GM23338 (cell line): ENCODE measurements at regions not wholly inside any gene's neighbourhood (a gene's known extent, or its start where the extent isn't known, plus 50 kb on each side); places are given as distances from the start of the nearest gene placed in this dataset.

ENCODE experiments used
- ATAC-seq: fragments of 200-7000 bp; cut with Tn5 transposase; 3 replicates; pipeline ENCODE4 v1.9.1; 2020
- DNase-seq: peaks from one replicate; pipeline ENCODE4 v3.0.0-alpha.2; 2015; ENCODE audit warnings: low spot score
- H2AFZ ChIP-seq: fragments of 200-600 bp; sonication (generic); 2 replicates; pipeline ENCODE4 v1.8.0; 2016; ENCODE audit warnings: antibody characterized with exemption, mild to moderate bottlenecking, moderate library complexity
- H3F3A ChIP-seq: fragments of 200-600 bp; sonication (generic); replicated peaks from 2 replicates; pipeline ENCODE4 v1.8.0; 2017; ENCODE audit warnings: antibody characterized with exemption, mixed run types, low read depth
- H3K27ac ChIP-seq: fragments of 200-600 bp; sonication (generic); 2 replicates; pipeline ENCODE4 v1.6.1; 2016; ENCODE audit warnings: low read depth
- H3K27me3 ChIP-seq: fragments of 200-600 bp; sonication (generic); 2 replicates; pipeline ENCODE4 v1.8.0; 2016; ENCODE audit warnings: mild to moderate bottlenecking, mixed run types, moderate library complexity; ENCODE audit not compliant: insufficient read depth
- H3K36me3 ChIP-seq: fragments of 200-600 bp; sonication (generic); 2 replicates; pipeline ENCODE4 v1.8.0; 2016; ENCODE audit warnings: mild to moderate bottlenecking; ENCODE audit not compliant: insufficient read depth
- H3K4me1 ChIP-seq: fragments of 200-600 bp; sonication (generic); 2 replicates; pipeline ENCODE4 v1.8.0; 2016; ENCODE audit warnings: mild to moderate bottlenecking, moderate library complexity; ENCODE audit not compliant: insufficient read depth
- H3K4me2 ChIP-seq: fragments of 200-600 bp; sonication (generic); 2 replicates; pipeline ENCODE4 v1.7.1; 2017; ENCODE audit warnings: mixed run types
- H3K4me3 ChIP-seq: fragments of 200-600 bp; sonication (generic); 2 replicates; pipeline ENCODE4 v1.6.1; 2016; ENCODE audit warnings: mixed run types
- H3K79me2 ChIP-seq: fragments of 200-600 bp; sonication (generic); replicated peaks from 2 replicates; pipeline ENCODE4 v1.8.0; 2017; ENCODE audit warnings: mild to moderate bottlenecking; ENCODE audit not compliant: insufficient read depth
- H3K9me2 ChIP-seq: fragments of 200-600 bp; sonication (generic); 2 replicates; pipeline ENCODE4 v1.8.0; 2017; ENCODE audit not compliant: insufficient read depth
- H4K20me1 ChIP-seq: fragments of 200-600 bp; sonication (generic); replicated peaks from 2 replicates; pipeline ENCODE4 v1.8.0; 2017; ENCODE audit warnings: mild to moderate bottlenecking; ENCODE audit not compliant: insufficient read depth
- H3K27ac Mint-ChIP-seq: 2 replicates; pipeline ENCODE4 v1.8.0; 2020; ENCODE audit warnings: inconsistent platforms, mild to moderate bottlenecking, moderate library complexity, mixed read lengths
- H3K27me3 Mint-ChIP-seq: 3 replicates; pipeline ENCODE4 v1.8.0; 2022; ENCODE audit warnings: low read depth, mild to moderate bottlenecking, moderate library complexity, mixed read lengths, inconsistent platforms; ENCODE audit not compliant: insufficient read depth, poor library complexity
- H3K36me3 Mint-ChIP-seq: 3 replicates; pipeline ENCODE4 v1.8.0; 2021; ENCODE audit warnings: low read depth, mild to moderate bottlenecking, inconsistent platforms, moderate library complexity, mixed read lengths
- H3K4me1 Mint-ChIP-seq: 3 replicates; pipeline ENCODE4 v1.8.0; 2020; ENCODE audit warnings: mild to moderate bottlenecking, inconsistent platforms, mixed read lengths
- H3K4me3 Mint-ChIP-seq: 3 replicates; pipeline ENCODE4 v1.8.0; 2021; ENCODE audit warnings: moderate library complexity, mild to moderate bottlenecking, inconsistent platforms, mixed read lengths
- H3K9me3 Mint-ChIP-seq: 3 replicates; pipeline ENCODE4 v1.8.0; 2020; ENCODE audit warnings: moderate library complexity, mild to moderate bottlenecking, inconsistent platforms, mixed read lengths
- CREB1 ChIP-seq: fragments of 250-450 bp; sonication (Bioruptor Pico); IDR thresholded peaks from 2 replicates; pipeline ENCODE4 v1.5.0; 2020; ENCODE audit warnings: low read depth, mild to moderate bottlenecking, moderate library complexity
- EZH2 ChIP-seq: fragments of 200-600 bp; sonication (generic); IDR thresholded peaks from one replicate; pipeline ENCODE4 v1.8.0; 2017; ENCODE audit warnings: antibody characterized with exemption, mild to moderate bottlenecking, low read depth; ENCODE audit not compliant: unreplicated experiment
- EZH2phosphoT487 ChIP-seq: fragments of 200-600 bp; sonication (generic); IDR thresholded peaks from one replicate; pipeline ENCODE4 v1.8.1; 2018; ENCODE audit warnings: antibody characterized with exemption; ENCODE audit not compliant: unreplicated experiment
- JUNB ChIP-seq: IDR thresholded peaks from one replicate; pipeline ENCODE4 v1.6.1; 2016; ENCODE audit warnings: antibody characterized with exemption; ENCODE audit not compliant: unreplicated experiment
- NANOG ChIP-seq: IDR thresholded peaks from 2 replicates; pipeline ENCODE4 v1.6.1; 2016; ENCODE audit warnings: antibody characterized with exemption, borderline replicate concordance
- POLR2AphosphoS5 ChIP-seq: IDR thresholded peaks from 2 replicates; pipeline ENCODE4 v1.6.1; 2016; ENCODE audit warnings: antibody characterized with exemption, low read depth
- STAT1 ChIP-seq: IDR thresholded peaks from one replicate; pipeline ENCODE4 v1.6.1; 2016; ENCODE audit warnings: antibody characterized with exemption; ENCODE audit not compliant: unreplicated experiment
- ZNF114 ChIP-seq: fragments of 250-450 bp; sonication (Bioruptor Pico); IDR thresholded peaks from 2 replicates; pipeline ENCODE4 v1.5.0; 2020; ENCODE audit warnings: mild to moderate bottlenecking, moderate library complexity
- ZNF331 ChIP-seq: fragments of 250-450 bp; sonication (Bioruptor Pico); IDR thresholded peaks from 2 replicates; pipeline ENCODE4 v1.5.0; 2020; ENCODE audit warnings: low read depth, mild to moderate bottlenecking, moderate library complexity
- TF ChIP-seq, protein P1 (sequence below): IDR thresholded peaks from one replicate; pipeline ENCODE4 v1.6.1; 2018; ENCODE audit warnings: antibody characterized with exemption; ENCODE audit not compliant: unreplicated experiment
- TF ChIP-seq, protein P2 (sequence below): fragments of 250-450 bp; sonication (Bioruptor Pico); IDR thresholded peaks from 2 replicates; pipeline ENCODE4 v1.5.0; 2020; ENCODE audit warnings: mild to moderate bottlenecking, moderate library complexity
- TF ChIP-seq, protein P3 (sequence below), 2 experiments: fragments of 200-600 bp in 1 of 2; sonication (generic) in 1 of 2; conservative IDR thresholded peaks; 2 replicates each; pipeline versions ENCODE4 v1.5.1 to v1.6.1; 2016 to 2017; ENCODE audit warnings: antibody characterized with exemption in 2 of 2, low read depth in 2 of 2, mild to moderate bottlenecking in 2 of 2, moderate library complexity in 1 of 2
- TF ChIP-seq, protein P4 (sequence below): IDR thresholded peaks from 2 replicates; pipeline ENCODE4 v1.6.1; 2016; ENCODE audit warnings: antibody characterized with exemption

DNA sequence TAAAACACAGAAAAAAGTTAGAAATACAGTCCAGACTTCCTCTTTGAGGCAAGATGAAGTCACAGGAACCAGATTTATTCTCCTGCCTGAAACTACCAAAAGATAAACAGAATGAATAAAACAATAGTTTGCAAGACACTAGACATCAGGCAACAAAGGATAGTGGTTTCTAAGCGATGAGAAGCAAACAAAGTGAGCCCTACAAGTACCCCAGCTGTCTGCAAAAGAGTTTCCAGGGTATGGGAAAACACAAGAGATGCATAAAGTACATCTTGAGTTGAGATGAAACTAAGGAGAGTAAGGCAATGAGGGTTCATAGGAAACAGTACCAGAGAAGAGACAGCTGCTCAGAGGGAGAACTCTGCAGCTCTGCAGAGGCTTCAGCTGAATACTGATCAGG, 83.3 kb upstream of the COL24A1 start:
- H3K27me3 Mint-ChIP-seq, result no peaks in the 10 kb centered on the region

More for the DNA sequence above, 83.3 kb upstream of the COL24A1 start:
- Histone ChIP-seq H3K4me3 (no peak overlapping the region), H4K20me1 (no peaks in the 10 kb centered on the region), H3K36me3 (no peaks in the 10 kb centered on the region), H2AFZ (no peak overlapping the region; the same call in 1 of the 2 replicates), H3K27ac (no peak overlapping the region), H3K27me3 (no peaks in the 10 kb centered on the region), H3K9me2 (no peaks in the 10 kb centered on the region; the same call in 1 of the 2 replicates), H3K4me2 (no peak overlapping the region), H3F3A (no peaks in the 10 kb centered on the region), H3K79me2 (no peaks in the 10 kb centered on the region), H3K4me1 (no peaks in the 10 kb centered on the region)
- no peaks in the 10 kb centered on the region for H3K36me3 Mint-ChIP-seq
- no peak for ATAC-seq
- no peaks in the 10 kb centered on the region for H3K4me1 Mint-ChIP-seq
- TF ChIP-seq EZH2 (no peak), STAT1 (no peak), ZNF331 (CRISPR knock-in tag) (no peak), POLR2AphosphoS5 (no peak), EZH2phosphoT487 (no peak), JUNB (no peak), ZNF114 (no peak), CREB1 (CRISPR knock-in tag) (no peak), NANOG (no peak)
- TF ChIP-seq, protein P1, sequence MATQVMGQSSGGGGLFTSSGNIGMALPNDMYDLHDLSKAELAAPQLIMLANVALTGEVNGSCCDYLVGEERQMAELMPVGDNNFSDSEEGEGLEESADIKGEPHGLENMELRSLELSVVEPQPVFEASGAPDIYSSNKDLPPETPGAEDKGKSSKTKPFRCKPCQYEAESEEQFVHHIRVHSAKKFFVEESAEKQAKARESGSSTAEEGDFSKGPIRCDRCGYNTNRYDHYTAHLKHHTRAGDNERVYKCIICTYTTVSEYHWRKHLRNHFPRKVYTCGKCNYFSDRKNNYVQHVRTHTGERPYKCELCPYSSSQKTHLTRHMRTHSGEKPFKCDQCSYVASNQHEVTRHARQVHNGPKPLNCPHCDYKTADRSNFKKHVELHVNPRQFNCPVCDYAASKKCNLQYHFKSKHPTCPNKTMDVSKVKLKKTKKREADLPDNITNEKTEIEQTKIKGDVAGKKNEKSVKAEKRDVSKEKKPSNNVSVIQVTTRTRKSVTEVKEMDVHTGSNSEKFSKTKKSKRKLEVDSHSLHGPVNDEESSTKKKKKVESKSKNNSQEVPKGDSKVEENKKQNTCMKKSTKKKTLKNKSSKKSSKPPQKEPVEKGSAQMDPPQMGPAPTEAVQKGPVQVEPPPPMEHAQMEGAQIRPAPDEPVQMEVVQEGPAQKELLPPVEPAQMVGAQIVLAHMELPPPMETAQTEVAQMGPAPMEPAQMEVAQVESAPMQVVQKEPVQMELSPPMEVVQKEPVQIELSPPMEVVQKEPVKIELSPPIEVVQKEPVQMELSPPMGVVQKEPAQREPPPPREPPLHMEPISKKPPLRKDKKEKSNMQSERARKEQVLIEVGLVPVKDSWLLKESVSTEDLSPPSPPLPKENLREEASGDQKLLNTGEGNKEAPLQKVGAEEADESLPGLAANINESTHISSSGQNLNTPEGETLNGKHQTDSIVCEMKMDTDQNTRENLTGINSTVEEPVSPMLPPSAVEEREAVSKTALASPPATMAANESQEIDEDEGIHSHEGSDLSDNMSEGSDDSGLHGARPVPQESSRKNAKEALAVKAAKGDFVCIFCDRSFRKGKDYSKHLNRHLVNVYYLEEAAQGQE, result no peak
- TF ChIP-seq, protein P2, sequence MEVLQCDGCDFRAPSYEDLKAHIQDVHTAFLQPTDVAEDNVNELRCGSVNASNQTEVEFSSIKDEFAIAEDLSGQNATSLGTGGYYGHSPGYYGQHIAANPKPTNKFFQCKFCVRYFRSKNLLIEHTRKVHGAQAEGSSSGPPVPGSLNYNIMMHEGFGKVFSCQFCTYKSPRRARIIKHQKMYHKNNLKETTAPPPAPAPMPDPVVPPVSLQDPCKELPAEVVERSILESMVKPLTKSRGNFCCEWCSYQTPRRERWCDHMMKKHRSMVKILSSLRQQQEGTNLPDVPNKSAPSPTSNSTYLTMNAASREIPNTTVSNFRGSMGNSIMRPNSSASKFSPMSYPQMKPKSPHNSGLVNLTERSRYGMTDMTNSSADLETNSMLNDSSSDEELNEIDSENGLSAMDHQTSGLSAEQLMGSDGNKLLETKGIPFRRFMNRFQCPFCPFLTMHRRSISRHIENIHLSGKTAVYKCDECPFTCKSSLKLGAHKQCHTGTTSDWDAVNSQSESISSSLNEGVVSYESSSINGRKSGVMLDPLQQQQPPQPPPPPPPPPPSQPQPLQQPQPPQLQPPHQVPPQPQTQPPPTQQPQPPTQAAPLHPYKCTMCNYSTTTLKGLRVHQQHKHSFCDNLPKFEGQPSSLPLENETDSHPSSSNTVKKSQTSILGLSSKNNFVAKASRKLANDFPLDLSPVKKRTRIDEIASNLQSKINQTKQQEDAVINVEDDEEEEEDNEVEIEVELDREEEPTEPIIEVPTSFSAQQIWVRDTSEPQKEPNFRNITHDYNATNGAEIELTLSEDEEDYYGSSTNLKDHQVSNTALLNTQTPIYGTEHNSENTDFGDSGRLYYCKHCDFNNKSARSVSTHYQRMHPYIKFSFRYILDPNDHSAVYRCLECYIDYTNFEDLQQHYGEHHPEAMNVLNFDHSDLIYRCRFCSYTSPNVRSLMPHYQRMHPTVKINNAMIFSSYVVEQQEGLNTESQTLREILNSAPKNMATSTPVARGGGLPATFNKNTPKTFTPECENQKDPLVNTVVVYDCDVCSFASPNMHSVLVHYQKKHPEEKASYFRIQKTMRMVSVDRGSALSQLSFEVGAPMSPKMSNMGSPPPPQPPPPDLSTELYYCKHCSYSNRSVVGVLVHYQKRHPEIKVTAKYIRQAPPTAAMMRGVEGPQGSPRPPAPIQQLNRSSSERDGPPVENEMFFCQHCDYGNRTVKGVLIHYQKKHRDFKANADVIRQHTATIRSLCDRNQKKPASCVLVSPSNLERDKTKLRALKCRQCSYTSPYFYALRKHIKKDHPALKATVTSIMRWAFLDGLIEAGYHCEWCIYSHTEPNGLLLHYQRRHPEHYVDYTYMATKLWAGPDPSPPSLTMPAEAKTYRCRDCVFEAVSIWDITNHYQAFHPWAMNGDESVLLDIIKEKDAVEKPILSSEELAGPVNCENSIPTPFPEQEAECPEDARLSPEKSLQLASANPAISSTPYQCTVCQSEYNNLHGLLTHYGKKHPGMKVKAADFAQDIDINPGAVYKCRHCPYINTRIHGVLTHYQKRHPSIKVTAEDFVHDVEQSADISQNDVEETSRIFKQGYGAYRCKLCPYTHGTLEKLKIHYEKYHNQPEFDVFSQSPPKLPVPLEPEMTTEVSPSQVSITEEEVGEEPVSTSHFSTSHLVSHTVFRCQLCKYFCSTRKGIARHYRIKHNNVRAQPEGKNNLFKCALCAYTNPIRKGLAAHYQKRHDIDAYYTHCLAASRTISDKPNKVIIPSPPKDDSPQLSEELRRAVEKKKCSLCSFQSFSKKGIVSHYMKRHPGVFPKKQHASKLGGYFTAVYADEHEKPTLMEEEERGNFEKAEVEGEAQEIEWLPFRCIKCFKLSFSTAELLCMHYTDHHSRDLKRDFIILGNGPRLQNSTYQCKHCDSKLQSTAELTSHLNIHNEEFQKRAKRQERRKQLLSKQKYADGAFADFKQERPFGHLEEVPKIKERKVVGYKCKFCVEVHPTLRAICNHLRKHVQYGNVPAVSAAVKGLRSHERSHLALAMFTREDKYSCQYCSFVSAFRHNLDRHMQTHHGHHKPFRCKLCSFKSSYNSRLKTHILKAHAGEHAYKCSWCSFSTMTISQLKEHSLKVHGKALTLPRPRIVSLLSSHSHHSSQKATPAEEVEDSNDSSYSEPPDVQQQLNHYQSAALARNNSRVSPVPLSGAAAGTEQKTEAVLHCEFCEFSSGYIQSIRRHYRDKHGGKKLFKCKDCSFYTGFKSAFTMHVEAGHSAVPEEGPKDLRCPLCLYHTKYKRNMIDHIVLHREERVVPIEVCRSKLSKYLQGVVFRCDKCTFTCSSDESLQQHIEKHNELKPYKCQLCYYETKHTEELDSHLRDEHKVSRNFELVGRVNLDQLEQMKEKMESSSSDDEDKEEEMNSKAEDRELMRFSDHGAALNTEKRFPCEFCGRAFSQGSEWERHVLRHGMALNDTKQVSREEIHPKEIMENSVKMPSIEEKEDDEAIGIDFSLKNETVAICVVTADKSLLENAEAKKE (CRISPR knock-in tag), result no peak
- TF ChIP-seq, protein P3, sequence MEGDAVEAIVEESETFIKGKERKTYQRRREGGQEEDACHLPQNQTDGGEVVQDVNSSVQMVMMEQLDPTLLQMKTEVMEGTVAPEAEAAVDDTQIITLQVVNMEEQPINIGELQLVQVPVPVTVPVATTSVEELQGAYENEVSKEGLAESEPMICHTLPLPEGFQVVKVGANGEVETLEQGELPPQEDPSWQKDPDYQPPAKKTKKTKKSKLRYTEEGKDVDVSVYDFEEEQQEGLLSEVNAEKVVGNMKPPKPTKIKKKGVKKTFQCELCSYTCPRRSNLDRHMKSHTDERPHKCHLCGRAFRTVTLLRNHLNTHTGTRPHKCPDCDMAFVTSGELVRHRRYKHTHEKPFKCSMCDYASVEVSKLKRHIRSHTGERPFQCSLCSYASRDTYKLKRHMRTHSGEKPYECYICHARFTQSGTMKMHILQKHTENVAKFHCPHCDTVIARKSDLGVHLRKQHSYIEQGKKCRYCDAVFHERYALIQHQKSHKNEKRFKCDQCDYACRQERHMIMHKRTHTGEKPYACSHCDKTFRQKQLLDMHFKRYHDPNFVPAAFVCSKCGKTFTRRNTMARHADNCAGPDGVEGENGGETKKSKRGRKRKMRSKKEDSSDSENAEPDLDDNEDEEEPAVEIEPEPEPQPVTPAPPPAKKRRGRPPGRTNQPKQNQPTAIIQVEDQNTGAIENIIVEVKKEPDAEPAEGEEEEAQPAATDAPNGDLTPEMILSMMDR (conservative IDR thresholded peaks at IDR 0.05; ENCODE audit: low read depth in 2 of 2), result no peak
- TF ChIP-seq, protein P4, sequence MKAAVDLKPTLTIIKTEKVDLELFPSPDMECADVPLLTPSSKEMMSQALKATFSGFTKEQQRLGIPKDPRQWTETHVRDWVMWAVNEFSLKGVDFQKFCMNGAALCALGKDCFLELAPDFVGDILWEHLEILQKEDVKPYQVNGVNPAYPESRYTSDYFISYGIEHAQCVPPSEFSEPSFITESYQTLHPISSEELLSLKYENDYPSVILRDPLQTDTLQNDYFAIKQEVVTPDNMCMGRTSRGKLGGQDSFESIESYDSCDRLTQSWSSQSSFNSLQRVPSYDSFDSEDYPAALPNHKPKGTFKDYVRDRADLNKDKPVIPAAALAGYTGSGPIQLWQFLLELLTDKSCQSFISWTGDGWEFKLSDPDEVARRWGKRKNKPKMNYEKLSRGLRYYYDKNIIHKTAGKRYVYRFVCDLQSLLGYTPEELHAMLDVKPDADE, result no peak
- peaks cover 4% of the 10 kb centered on the region; the same call in 1 of the 3 replicates for H3K9me3 Mint-ChIP-seq
- no peak overlapping the region for H3K4me3 Mint-ChIP-seq
- DNase-seq, result no peak
- H3K27ac Mint-ChIP-seq, result no peak overlapping the region
